ENCODE measurements at regions not wholly inside any gene's neighbourhood (a gene's known extent, or its start where the extent isn't known, plus 50 kb on each side); places are given as distances from the start of the nearest gene placed in this dataset.

DNA sequence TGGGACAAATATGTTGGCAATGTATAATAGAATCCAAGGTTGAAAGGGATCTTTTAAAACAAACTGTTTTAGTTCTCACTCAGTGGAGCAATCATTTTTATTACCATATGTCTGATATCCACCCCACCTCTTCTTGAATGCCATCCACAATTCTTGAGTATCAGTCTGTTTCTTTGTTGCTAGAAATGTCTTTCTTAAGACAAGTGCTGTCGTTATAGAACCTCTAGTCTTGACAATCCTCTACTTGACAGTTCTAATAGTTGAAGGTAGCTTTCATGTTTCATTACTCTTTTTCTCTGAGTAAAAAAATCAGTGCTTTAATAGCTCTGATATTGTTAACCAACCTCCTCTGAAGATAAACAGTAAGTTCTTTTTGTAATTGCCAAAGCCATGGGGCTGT lies 737.9 kb downstream of the MECOM start:
- TF ChIP-seq, protein P1, sequence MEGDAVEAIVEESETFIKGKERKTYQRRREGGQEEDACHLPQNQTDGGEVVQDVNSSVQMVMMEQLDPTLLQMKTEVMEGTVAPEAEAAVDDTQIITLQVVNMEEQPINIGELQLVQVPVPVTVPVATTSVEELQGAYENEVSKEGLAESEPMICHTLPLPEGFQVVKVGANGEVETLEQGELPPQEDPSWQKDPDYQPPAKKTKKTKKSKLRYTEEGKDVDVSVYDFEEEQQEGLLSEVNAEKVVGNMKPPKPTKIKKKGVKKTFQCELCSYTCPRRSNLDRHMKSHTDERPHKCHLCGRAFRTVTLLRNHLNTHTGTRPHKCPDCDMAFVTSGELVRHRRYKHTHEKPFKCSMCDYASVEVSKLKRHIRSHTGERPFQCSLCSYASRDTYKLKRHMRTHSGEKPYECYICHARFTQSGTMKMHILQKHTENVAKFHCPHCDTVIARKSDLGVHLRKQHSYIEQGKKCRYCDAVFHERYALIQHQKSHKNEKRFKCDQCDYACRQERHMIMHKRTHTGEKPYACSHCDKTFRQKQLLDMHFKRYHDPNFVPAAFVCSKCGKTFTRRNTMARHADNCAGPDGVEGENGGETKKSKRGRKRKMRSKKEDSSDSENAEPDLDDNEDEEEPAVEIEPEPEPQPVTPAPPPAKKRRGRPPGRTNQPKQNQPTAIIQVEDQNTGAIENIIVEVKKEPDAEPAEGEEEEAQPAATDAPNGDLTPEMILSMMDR (IDR thresholded peaks at IDR 0.05): no peak

DNA sequence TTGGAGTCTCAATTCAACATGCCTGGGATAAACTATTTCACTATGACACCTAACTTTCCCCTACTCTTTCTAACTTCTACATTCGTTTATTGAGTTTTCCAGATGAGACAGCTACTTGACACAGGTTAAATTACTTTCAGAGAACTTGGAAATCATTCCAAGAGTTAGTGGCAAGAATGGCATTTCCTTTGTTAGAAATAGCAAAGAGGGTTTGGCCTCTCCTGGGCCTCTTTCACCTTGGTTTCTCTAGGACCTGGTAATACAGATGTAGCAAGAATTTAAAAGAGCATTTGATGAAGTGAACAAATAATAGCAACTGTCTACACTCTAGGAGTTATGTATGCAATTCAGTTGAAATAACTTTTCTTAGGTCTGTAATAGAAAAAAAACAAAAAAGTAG lies 748.9 kb downstream of the MECOM start:
- H3K4me1 Mint-ChIP-seq (ENCODE audit: low read depth): no peaks in the 10 kb centered on the region
- H3K9me3 Mint-ChIP-seq: no peaks in the 10 kb centered on the region
- ATAC-seq (no peak), DNase-seq (no peak)
- no peaks in the 10 kb centered on the region for H3K36me3 Mint-ChIP-seq (ENCODE audit: low read depth)
- TF ChIP-seq, protein P1 (IDR thresholded peaks at IDR 0.05): no peak
- ChIA-PET POLR2A (no interaction called here), CTCF (no interaction called here)
- no peak overlapping the region for H3K4me3 Mint-ChIP-seq
- H3K27ac Mint-ChIP-seq: no peak overlapping the region
- intact Hi-C loops (cut with micrococcal nuclease): no loop called here
- no peaks in the 10 kb centered on the region for H3K27me3 Mint-ChIP-seq

More for the DNA sequence above, 737.9 kb downstream of the MECOM start:
- no peaks in the 10 kb centered on the region for H3K36me3 Mint-ChIP-seq (ENCODE audit: low read depth)
- ChIA-PET POLR2A (no interaction called here), CTCF (no interaction called here)
- H3K4me3 Mint-ChIP-seq: no peak overlapping the region
- ATAC-seq (no peak), DNase-seq (no peak)
- intact Hi-C loops (cut with micrococcal nuclease): no loop called here
- H3K9me3 Mint-ChIP-seq: no peaks in the 10 kb centered on the region
- H3K27ac Mint-ChIP-seq: no peak overlapping the region
- no peaks in the 10 kb centered on the region for H3K4me1 Mint-ChIP-seq (ENCODE audit: low read depth)
- no peaks in the 10 kb centered on the region for H3K27me3 Mint-ChIP-seq

DNA sequence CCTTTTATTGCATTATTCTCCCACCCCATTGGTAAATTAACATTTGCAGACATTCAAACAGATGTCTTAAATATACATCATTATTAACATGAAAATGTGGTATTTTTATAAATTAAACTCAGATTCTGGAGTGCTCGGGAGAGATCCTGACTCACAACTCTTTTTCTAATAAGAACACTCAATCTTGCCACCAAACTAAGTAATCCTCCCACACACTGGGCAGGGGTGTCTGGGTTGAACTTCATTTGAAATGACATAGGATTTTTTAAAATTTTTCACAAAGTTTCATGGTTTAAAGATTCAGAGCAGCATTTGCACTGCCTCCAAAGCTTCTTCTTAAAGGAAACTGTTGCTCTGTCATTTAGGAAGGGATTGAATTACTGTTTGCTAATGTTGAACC lies 754.3 kb downstream of the MECOM start:
- Mint-ChIP-seq H3K27me3 (no peaks in the 10 kb centered on the region), H3K9me3 (no peaks in the 10 kb centered on the region), H3K4me3 (no peak overlapping the region), H3K36me3 (ENCODE audit: low read depth) (no peaks in the 10 kb centered on the region), H3K27ac (no peak overlapping the region), H3K4me1 (ENCODE audit: low read depth) (no peaks in the 10 kb centered on the region)
- CTCF ChIA-PET: no interaction called here
- ATAC-seq: no peak
- TF ChIP-seq, protein P1 (IDR thresholded peaks at IDR 0.05): no peak
- DNase-seq: no peak
- POLR2A ChIA-PET: no interaction called here
- intact Hi-C loops (cut with micrococcal nuclease): no loop called here

DNA sequence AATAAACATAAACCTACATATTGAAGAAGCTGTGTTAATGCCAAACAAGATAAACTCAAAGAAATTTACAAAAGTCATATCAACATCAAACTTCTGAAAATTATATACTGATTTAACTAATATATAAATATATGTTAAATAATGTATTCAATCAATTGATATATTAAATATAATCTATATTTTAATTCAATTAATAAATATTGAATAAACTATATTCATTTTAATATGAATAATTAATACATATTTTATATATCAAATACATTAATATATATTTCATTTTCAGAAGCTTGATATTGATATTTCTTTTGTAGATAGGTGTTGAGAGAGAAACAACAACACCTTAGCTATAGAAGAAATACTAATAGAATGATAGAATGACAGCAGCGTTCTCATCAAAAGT lies 768.1 kb downstream of the MECOM start:
- H3K36me3 Mint-ChIP-seq (ENCODE audit: low read depth): no peaks in the 10 kb centered on the region
- no peak overlapping the region for H3K27ac Mint-ChIP-seq
- CTCF ChIA-PET: no interaction called here
- H3K4me3 Mint-ChIP-seq: no peak overlapping the region
- TF ChIP-seq, protein P1 (IDR thresholded peaks at IDR 0.05): no peak
- DNase-seq: no peak
- intact Hi-C loops (cut with micrococcal nuclease): no loop called here
- H3K9me3 Mint-ChIP-seq: peaks cover 5% of the 10 kb centered on the region
- H3K27me3 Mint-ChIP-seq: no peaks in the 10 kb centered on the region
- no peak for ATAC-seq
- POLR2A ChIA-PET: no interaction called here
- H3K4me1 Mint-ChIP-seq (ENCODE audit: low read depth): no peaks in the 10 kb centered on the region

DNA sequence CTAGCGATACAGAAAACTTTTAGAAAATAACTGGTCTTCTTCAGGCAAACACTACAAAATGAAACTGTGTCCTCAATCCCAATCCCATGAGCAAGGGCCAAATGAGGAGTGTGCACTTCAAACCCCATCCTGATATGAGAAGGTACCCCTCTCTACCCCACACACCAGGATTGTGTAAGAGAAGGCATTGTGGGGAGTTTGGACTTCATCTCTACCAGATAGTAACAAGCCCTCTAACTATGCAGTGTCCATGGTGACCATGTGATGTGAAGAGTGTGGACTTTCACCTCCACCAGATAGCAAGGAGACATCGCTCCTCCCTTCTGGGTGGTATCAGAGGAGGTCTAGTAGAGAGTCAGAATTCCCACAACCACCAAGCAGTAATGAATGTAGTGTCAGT lies 769.3 kb downstream of the MECOM start:
- H3K4me3 Mint-ChIP-seq: no peak overlapping the region
- DNase-seq (no peak), ATAC-seq (no peak)
- no peaks in the 10 kb centered on the region for H3K4me1 Mint-ChIP-seq (ENCODE audit: low read depth)
- ChIA-PET CTCF (no interaction called here), POLR2A (no interaction called here)
- H3K27ac Mint-ChIP-seq: no peak overlapping the region
- H3K27me3 Mint-ChIP-seq: no peaks in the 10 kb centered on the region
- TF ChIP-seq, protein P1 (IDR thresholded peaks at IDR 0.05): no peak
- intact Hi-C loops (cut with micrococcal nuclease): no loop called here
- peaks cover 5% of the 10 kb centered on the region for H3K9me3 Mint-ChIP-seq
- H3K36me3 Mint-ChIP-seq (ENCODE audit: low read depth): no peaks in the 10 kb centered on the region

All from activated CD8-positive, alpha-beta T cell treated with anti-CD3 and anti-CD28 coated beads for 36 hours (primary cell).